HUES6 (cell line): ENCODE measurements at regions not wholly inside any gene's neighbourhood (a gene's known extent, or its start where the extent isn't known, plus 50 kb on each side); places are given as distances from the start of the nearest gene placed in this dataset.

Source experiments
- H3K27ac ChIP-seq: 2 replicates; pipeline ENCODE4 v1.7.0; 2013; ENCODE audit warnings: low read depth, mild to moderate bottlenecking, low read length, inconsistent platforms
- H3K27me3 ChIP-seq: 2 replicates; pipeline ENCODE4 v1.6.1; 2013; ENCODE audit warnings: low read length; ENCODE audit not compliant: control insufficient read depth, insufficient read depth
- H3K36me3 ChIP-seq: 2 replicates; pipeline ENCODE4 v1.6.1; 2013; ENCODE audit warnings: low read length; ENCODE audit not compliant: control insufficient read depth, insufficient read depth
- H3K4me1 ChIP-seq: 2 replicates; pipeline ENCODE4 v1.6.1; 2013; ENCODE audit warnings: low read length; ENCODE audit not compliant: control insufficient read depth, insufficient read depth
- H3K4me3 ChIP-seq: 2 replicates; pipeline ENCODE4 v1.5.1; 2013; ENCODE audit warnings: low read depth, low read length
- H3K9ac ChIP-seq: one replicate; pipeline ENCODE4 v1.6.1; 2013; ENCODE audit warnings: mild to moderate bottlenecking, low read length
- H3K9me3 ChIP-seq: 2 replicates; pipeline ENCODE4 v1.6.1; 2013; ENCODE audit warnings: low read depth, low read length; ENCODE audit not compliant: control insufficient read depth, insufficient read depth

GRCh38 chr10:52877451-52877850, 104.9 kb upstream of the MBL2 start:
- no peaks in the 10 kb centered on the region for H3K9me3 ChIP-seq
- no peaks in the 10 kb centered on the region for H3K4me1 ChIP-seq
- no peak overlapping the region for H3K4me3 ChIP-seq
- H3K27me3 ChIP-seq, result no peaks in the 10 kb centered on the region
- no peak overlapping the region for H3K27ac ChIP-seq
- H3K9ac ChIP-seq, result no peak overlapping the region
- H3K36me3 ChIP-seq, result no peaks in the 10 kb centered on the region

- Histone ChIP-seq H3K9ac (no peak overlapping the region), H3K4me3 (no peak overlapping the region), H3K4me1 (no peaks in the 10 kb centered on the region), H3K27me3 (no peaks in the 10 kb centered on the region), H3K27ac (no peak overlapping the region), H3K9me3 (peaks cover 3% of the 10 kb centered on the region), H3K36me3 (no peaks in the 10 kb centered on the region)
These were observed 102.8 kb upstream of the MBL2 start for GRCh38 chr10:52875336-52875735.

- Histone ChIP-seq H3K27me3 (no peaks in the 10 kb centered on the region), H3K9ac (no peak overlapping the region), H3K27ac (no peak overlapping the region), H3K4me3 (no peak overlapping the region), H3K4me1 (no peaks in the 10 kb centered on the region), H3K9me3 (peaks cover 8% of the 10 kb centered on the region), H3K36me3 (no peaks in the 10 kb centered on the region)
These were observed 102.0 kb upstream of the MBL2 start for GRCh38 chr10:52874581-52874980.

- no peak overlapping the region for H3K4me3 ChIP-seq
- H3K4me1 ChIP-seq, result no peaks in the 10 kb centered on the region
- H3K27ac ChIP-seq, result no peak overlapping the region
- H3K9me3 ChIP-seq, result peaks cover 28% of the 10 kb centered on the region
- H3K9ac ChIP-seq, result no peak overlapping the region
- H3K27me3 ChIP-seq, result no peaks in the 10 kb centered on the region
- no peaks in the 10 kb centered on the region for H3K36me3 ChIP-seq
These were observed 98.7 kb upstream of the MBL2 start for GRCh38 chr10:52871191-52871843.

GRCh38 chr10:52870562-52870961, 98.0 kb upstream of the MBL2 start:
- no peaks in the 10 kb centered on the region for H3K4me1 ChIP-seq
- no peaks in the 10 kb centered on the region for H3K27me3 ChIP-seq
- peaks cover 31% of the 10 kb centered on the region for H3K9me3 ChIP-seq
- H3K36me3 ChIP-seq, result no peaks in the 10 kb centered on the region
- no peak overlapping the region for H3K4me3 ChIP-seq
- H3K27ac ChIP-seq, result no peak overlapping the region
- no peak overlapping the region for H3K9ac ChIP-seq

GRCh38 chr10:52869864-52870263, 97.3 kb upstream of the MBL2 start:
- H3K36me3 ChIP-seq, result no peaks in the 10 kb centered on the region
- H3K27me3 ChIP-seq, result no peaks in the 10 kb centered on the region
- H3K4me1 ChIP-seq, result peaks cover 3% of the 10 kb centered on the region; the same call in 1 of the 2 replicates
- peaks cover 31% of the 10 kb centered on the region for H3K9me3 ChIP-seq
- H3K4me3 ChIP-seq, result no peak overlapping the region
- no peak overlapping the region for H3K9ac ChIP-seq
- no peak overlapping the region for H3K27ac ChIP-seq

GRCh38 chr10:52865213-52865612, 92.6 kb upstream of the MBL2 start:
- Histone ChIP-seq H3K9ac (no peak overlapping the region), H3K9me3 (peaks cover 28% of the 10 kb centered on the region), H3K27ac (no peak overlapping the region), H3K4me3 (no peak overlapping the region), H3K27me3 (no peaks in the 10 kb centered on the region), H3K36me3 (no peaks in the 10 kb centered on the region), H3K4me1 (peaks cover 10% of the 10 kb centered on the region)

GRCh38 chr10:52864201-52865106, 91.9 kb upstream of the MBL2 start:
- no peak overlapping the region for H3K4me3 ChIP-seq
- H3K4me1 ChIP-seq, result peaks cover 10% of the 10 kb centered on the region
- peaks cover 22% of the 10 kb centered on the region for H3K9me3 ChIP-seq
- H3K27ac ChIP-seq, result peak overlapping the region; percentile 62; the same call in 1 of the 2 replicates
- H3K27me3 ChIP-seq, result no peaks in the 10 kb centered on the region
- no peak overlapping the region for H3K9ac ChIP-seq
- no peaks in the 10 kb centered on the region for H3K36me3 ChIP-seq

GRCh38 chr10:52858722-52859121, 86.1 kb upstream of the MBL2 start:
- no peak overlapping the region for H3K27ac ChIP-seq

GRCh38 chr10:52855546-52856325, 83.2 kb upstream of the MBL2 start:
- H3K27me3 ChIP-seq, result no peaks in the 10 kb centered on the region
- H3K27ac ChIP-seq, result no peak overlapping the region
- H3K4me3 ChIP-seq, result no peak overlapping the region
- H3K4me1 ChIP-seq, result no peaks in the 10 kb centered on the region; the same call in 1 of the 2 replicates
- no peak overlapping the region for H3K9ac ChIP-seq
- H3K9me3 ChIP-seq, result peaks cover 7% of the 10 kb centered on the region
- no peaks in the 10 kb centered on the region for H3K36me3 ChIP-seq

More at GRCh38 chr10:52858722-52859121, 86.1 kb upstream of the MBL2 start:
- H3K9ac ChIP-seq, result no peak overlapping the region
- no peaks in the 10 kb centered on the region for H3K9me3 ChIP-seq
- H3K4me1 ChIP-seq, result no peaks in the 10 kb centered on the region
- H3K4me3 ChIP-seq, result no peak overlapping the region
- no peaks in the 10 kb centered on the region for H3K36me3 ChIP-seq
- no peaks in the 10 kb centered on the region for H3K27me3 ChIP-seq
